CD4-positive, alpha-beta T cell treated with Interferon alpha-2 for 1 hour (primary cell): ENCODE measurements at regions not wholly inside any gene's neighbourhood (a gene's known extent, or its start where the extent isn't known, plus 50 kb on each side); places are given as distances from the start of the nearest gene placed in this dataset.
"Not testable (repeated sequence)": the region's sequence is repeated elsewhere in the genome, so short reads cannot be mapped to it uniquely, and the experiment has no call there.

Experiments used
- DNase-seq, 2 donors: peaks; one replicate each; pipeline ENCODE4 v3.0.0-alpha.2; 2020 to 2022

- DNase-seq: not testable (repeated sequence)
Measured at GRCh38 chr7:35910621-35911020, 109.8 kb downstream of the SEPTIN7 start.

- not testable (repeated sequence) for DNase-seq
Measured at GRCh38 chr7:35913350-35913749, 112.5 kb downstream of the SEPTIN7 start.

GRCh38 chr7:35914214-35914613 is 113.4 kb downstream of the SEPTIN7 start:
- not testable (repeated sequence) for DNase-seq

GRCh38 chr7:35915247-35915955 is 114.5 kb downstream of the SEPTIN7 start:
- DNase-seq: not testable (repeated sequence)

GRCh38 chr7:35918217-35918616 is 117.4 kb downstream of the SEPTIN7 start:
- not testable (repeated sequence) for DNase-seq

GRCh38 chr7:35919607-35920006 is 118.8 kb downstream of the SEPTIN7 start:
- peak in 1 of 2 donors; percentile 5 for DNase-seq

- DNase-seq: not testable (repeated sequence)
Measured at GRCh38 chr7:35921338-35921737, 120.5 kb downstream of the SEPTIN7 start.

GRCh38 chr7:35924668-35925067 is 123.8 kb downstream of the SEPTIN7 start:
- DNase-seq: not testable (repeated sequence)

GRCh38 chr7:35926966-35927365 is 126.1 kb downstream of the SEPTIN7 start:
- DNase-seq: not testable (repeated sequence)

- DNase-seq: not testable (repeated sequence)
Measured at GRCh38 chr7:35931134-35931533, 130.3 kb downstream of the SEPTIN7 start.

GRCh38 chr7:35931551-35931950 is 130.7 kb downstream of the SEPTIN7 start:
- not testable (repeated sequence) for DNase-seq

GRCh38 chr7:35940695-35941094 is 139.8 kb downstream of the SEPTIN7 start:
- DNase-seq: not testable (repeated sequence)

- DNase-seq: not testable (repeated sequence)
Measured at GRCh38 chr7:35945621-35946020, 144.8 kb downstream of the SEPTIN7 start.

GRCh38 chr7:35955735-35956134 is 154.9 kb downstream of the SEPTIN7 start:
- DNase-seq: not testable (repeated sequence)

- not testable (repeated sequence) for DNase-seq
Measured at GRCh38 chr7:35956988-35957387, 156.1 kb downstream of the SEPTIN7 start.

GRCh38 chr7:35961260-35961659 is 160.4 kb downstream of the SEPTIN7 start:
- not testable (repeated sequence) for DNase-seq

GRCh38 chr7:35962607-35963006 is 161.8 kb downstream of the SEPTIN7 start:
- DNase-seq: not testable (repeated sequence)

- DNase-seq: no peak
Measured at GRCh38 chr7:35967366-35968139, 166.7 kb downstream of the SEPTIN7 start.

GRCh38 chr7:35968140-35968940 is 167.5 kb downstream of the SEPTIN7 start:
- no peak for DNase-seq

- DNase-seq: no peak
Measured at GRCh38 chr7:35969066-35969465, 168.2 kb downstream of the SEPTIN7 start.

- DNase-seq: no peak
Measured at GRCh38 chr7:35970458-35970857, 169.6 kb downstream of the SEPTIN7 start.

GRCh38 chr7:35971133-35971891 is 170.5 kb downstream of the SEPTIN7 start:
- no peak for DNase-seq
